HG02571 (cell line): ENCODE measurements at regions not wholly inside any gene's neighbourhood (a gene's known extent, or its start where the extent isn't known, plus 50 kb on each side); places are given as distances from the start of the nearest gene placed in this dataset.
"Not testable (repeated sequence)": the region's sequence is repeated elsewhere in the genome, so short reads cannot be mapped to it uniquely, and the experiment has no call there.

Experiments
- ATAC-seq: cut with Tn5 transposase; IDR thresholded peaks from one replicate; pipeline ENCODE4 v1.9.1; 2021; ENCODE audit warnings: mild to moderate bottlenecking, moderate library complexity; ENCODE audit not compliant: unreplicated experiment

DNA sequence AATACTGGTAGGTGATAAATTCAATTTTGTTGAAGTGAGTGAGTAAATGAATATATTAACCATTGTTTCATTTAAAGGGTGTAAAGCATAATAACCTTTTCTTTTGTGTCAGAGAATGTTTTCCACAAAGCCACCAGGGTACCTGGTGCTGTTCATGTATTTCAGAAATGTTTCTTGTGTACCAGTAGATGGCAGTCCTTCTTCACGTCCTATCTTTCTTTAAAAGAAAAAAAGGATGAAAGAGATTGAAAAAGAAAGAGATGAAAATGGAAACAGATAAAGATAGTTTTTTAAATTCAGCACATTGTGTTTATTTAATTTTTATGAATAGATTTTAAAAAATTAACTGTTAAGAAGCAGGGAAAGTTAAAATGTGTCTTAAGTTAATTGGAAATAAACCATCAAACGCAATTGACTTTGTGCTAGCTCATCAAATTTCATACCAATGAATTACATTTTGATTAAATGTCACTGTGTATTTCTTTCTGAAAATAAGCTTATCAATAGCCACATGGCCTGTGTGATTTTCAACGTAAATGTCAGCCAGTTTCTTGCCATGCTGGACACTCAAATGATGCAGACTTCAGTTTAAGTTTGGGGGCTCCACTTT, 65.5 kb upstream of the CHORDC1 start:
- ATAC-seq: no peak

DNA sequence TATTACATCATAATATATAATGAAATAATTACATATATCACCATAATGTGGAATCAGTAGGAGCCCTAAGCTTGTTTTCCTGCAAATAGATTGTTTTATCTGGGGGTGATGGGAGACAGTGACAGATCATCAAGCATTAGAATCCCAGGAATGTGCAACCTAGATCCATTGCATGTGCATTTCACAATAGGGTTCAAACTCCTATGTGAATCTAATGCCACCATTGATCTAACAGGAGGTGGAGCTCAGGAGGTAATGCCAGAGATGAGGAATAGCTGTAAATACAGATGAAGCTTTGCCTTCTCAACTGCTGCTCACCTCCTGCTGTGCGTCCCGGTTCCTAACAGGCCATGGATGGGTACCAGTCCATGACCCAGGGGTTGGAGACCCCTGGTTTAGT, 63.8 kb upstream of the CHORDC1 start:
- no peak for ATAC-seq

DNA sequence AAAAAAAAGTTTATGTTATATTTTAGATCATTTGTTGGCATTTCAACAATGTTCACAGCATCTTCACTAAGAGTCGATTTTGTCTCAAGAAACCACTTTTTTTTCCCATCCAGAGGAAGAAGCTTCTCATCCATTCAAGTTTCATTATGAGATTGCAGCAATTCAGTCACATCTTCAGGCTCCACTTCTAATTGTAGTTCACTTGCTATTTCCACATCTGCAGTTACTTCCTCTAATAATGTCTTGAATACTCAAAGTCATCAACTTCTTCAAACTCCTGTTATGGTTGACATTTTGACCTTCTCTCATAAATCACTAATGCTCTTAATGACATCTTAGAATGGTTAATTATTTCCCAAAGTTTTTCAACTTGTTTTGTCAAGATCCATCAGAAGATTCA, 61.3 kb upstream of the CHORDC1 start:
- ATAC-seq: no peak

DNA sequence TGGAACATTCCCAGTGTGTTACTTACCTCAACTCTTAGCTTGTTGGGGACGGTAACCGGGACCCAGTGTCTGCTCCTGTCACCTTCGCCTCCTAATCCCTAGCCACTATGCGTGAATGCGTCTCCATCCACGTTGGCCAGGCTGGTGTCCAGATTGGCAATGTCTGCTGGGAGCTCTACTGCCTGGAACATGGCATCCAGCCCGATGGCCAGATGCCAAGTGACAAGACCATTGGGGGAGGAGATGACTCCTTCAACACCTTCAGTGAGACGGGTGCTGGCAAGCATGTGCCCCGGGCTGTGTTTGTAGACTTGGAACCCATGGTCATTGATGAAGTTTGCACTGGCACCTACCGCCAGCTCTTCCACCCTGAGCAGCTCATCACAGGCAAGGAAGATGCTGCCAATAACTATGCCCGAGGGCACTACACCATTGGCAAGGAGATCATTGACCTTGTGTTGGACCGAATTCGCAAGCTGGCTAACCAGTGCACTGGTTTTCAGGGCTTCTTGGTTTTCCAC, 59.8 kb upstream of the CHORDC1 start:
- not testable (repeated sequence) for ATAC-seq

DNA sequence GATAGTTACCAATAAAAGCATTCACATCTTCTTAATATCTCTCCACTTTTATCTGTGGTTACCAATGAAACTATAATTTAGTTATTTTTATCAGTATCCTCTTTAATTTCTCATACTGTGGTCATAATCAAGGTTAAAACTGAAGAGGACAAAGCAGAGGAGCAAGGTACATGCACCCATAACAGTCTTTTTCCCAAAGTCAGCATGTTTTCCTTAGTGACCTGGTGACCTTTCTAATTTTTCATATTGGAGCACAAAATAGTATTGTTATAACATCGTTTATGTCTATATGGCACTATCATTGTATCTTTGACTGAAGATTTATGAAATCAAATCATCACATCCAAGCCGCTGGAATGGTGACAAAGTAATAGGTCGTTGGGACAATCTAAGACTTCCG, 51.5 kb upstream of the CHORDC1 start:
- ATAC-seq: no peak
